K562 (cell line): ENCODE measurements at regions not wholly inside any gene's neighbourhood (a gene's known extent, or its start where the extent isn't known, plus 50 kb on each side); places are given as distances from the start of the nearest gene placed in this dataset.

ENCODE experiments used
- ATAC-seq: fragments of 200-7000 bp; cut with Tn5 transposase; 3 replicates; pipeline ENCODE4 v1.9.1; 2020; ENCODE audit warnings: moderate library complexity
- BruUV-seq: library from RNA; stranded (reverse); fragments of 400-500 nt; replicated peaks from 2 replicates; lab custom pipeline; 2021; lab: Mats Ljungman, UMichigan
- CTCF ChIA-PET: fragments of 300-600 bp; formaldehyde crosslinking; extraction: SDS; loops from one replicate; lab custom pipeline; 2021; ENCODE audit warnings: low intra/inter-chr PET ratio; lab: Yijun Ruan, JAX
- POLR2A ChIA-PET: fragments of 300-600, 350-650 bp; sonication (Branson Sonifier 250); formaldehyde crosslinking; extraction: SDS; loops from one replicate; lab custom pipeline; 2021; ENCODE audit warnings: antibody characterized with exemption, inconsistent platforms; lab: Yijun Ruan, JAX
- DNase-seq, 4 experiments: peaks; one replicate each; pipeline versions ENCODE4 v3.0.0 to v3.0.0-alpha.2; 2011 to 2018; ENCODE audit warnings: low spot score in 3 of 4, mixed read lengths in 3 of 4; ENCODE audit errors: extremely low read depth in 1 of 4
- FAIRE-seq: peaks from 2 replicates; lab custom pipeline; 2011; peaks lifted over from hg19 to GRCh38; lab: Jason Lieb, UNC
- H2AFZ ChIP-seq: 2 replicates; pipeline ENCODE4 v1.6.0; 2011; ENCODE audit warnings: low read depth, low read length, control low read depth, inconsistent platforms
- H3K27ac ChIP-seq: fragments of 200-600 bp; 3 replicates; pipeline ENCODE4 v1.8.0; 2011; ENCODE audit warnings: low read depth, mild to moderate bottlenecking, control low read depth, inconsistent platforms, low read length, moderate library complexity, mixed read lengths; ENCODE audit errors: extremely low read depth
- H3K27me3 ChIP-seq, 2 experiments: fragments of 300-600 bp in 1 of 2; 2 replicates in 1 of 2; 3 replicates in 1 of 2; pipeline versions ENCODE4 v1.6.0 to v1.8.0; 2011; ENCODE audit warnings: inconsistent platforms in 2 of 2, low read length in 2 of 2, mild to moderate bottlenecking in 1 of 2, mixed read lengths in 1 of 2, moderate library complexity in 1 of 2; ENCODE audit not compliant: control insufficient read depth in 2 of 2, insufficient read depth in 2 of 2
- H3K36me3 ChIP-seq: fragments of 300-600 bp; 3 replicates; pipeline ENCODE4 v1.8.0; 2011; ENCODE audit warnings: mild to moderate bottlenecking, low read length, inconsistent platforms; ENCODE audit not compliant: control insufficient read depth, insufficient read depth
- H3K4me1 ChIP-seq, 2 experiments: fragments of 200-600 bp in 1 of 2; replicated peaks in 1 of 2; 2 replicates in 1 of 2; 3 replicates in 1 of 2; pipeline versions ENCODE4 v1.5.1 to v1.8.0; 2011; ENCODE audit warnings: inconsistent platforms in 2 of 2, low read length in 2 of 2, mild to moderate bottlenecking in 1 of 2, mixed read lengths in 1 of 2, moderate library complexity in 1 of 2; ENCODE audit not compliant: control insufficient read depth in 2 of 2, insufficient read depth in 2 of 2
- H3K4me2 ChIP-seq: 2 replicates; pipeline ENCODE4 v1.6.1; 2011; ENCODE audit warnings: low read length, control low read depth, inconsistent platforms, mixed read lengths; ENCODE audit not compliant: insufficient read depth
- H3K4me3 ChIP-seq: fragments of 200-600 bp; sonication (generic), shearing (Covaris generic); 2 replicates; pipeline ENCODE4 v1.5.1; 2016; ENCODE audit warnings: control low read depth, inconsistent platforms
- H3K79me2 ChIP-seq: fragments of 200-600 bp; 3 replicates; pipeline ENCODE4 v1.8.0; 2011; ENCODE audit warnings: low read length, inconsistent platforms; ENCODE audit not compliant: control insufficient read depth, insufficient read depth
- H3K9ac ChIP-seq, 2 experiments: 2 replicates each; pipeline versions ENCODE4 v1.6.0 to v1.6.1; 2011; ENCODE audit warnings: low read depth in 2 of 2, low read length in 2 of 2, control low read depth in 1 of 2, inconsistent platforms in 1 of 2, mild to moderate bottlenecking in 1 of 2, mixed read lengths in 1 of 2; ENCODE audit not compliant: insufficient read depth in 1 of 2
- H3K9me1 ChIP-seq: one replicate; pipeline ENCODE4 v1.6.0; 2011; ENCODE audit warnings: inconsistent platforms, mild to moderate bottlenecking, low read length, moderate library complexity; ENCODE audit not compliant: control insufficient read depth, insufficient read depth
- H3K9me3 ChIP-seq: replicated peaks from 2 replicates; pipeline ENCODE4 v1.5.1; 2011; ENCODE audit warnings: low read depth, low read length, inconsistent platforms; ENCODE audit not compliant: control insufficient read depth, insufficient read depth
- H4K20me1 ChIP-seq: replicated peaks from 2 replicates; pipeline ENCODE4 v1.6.1; 2011; ENCODE audit warnings: low read length, inconsistent platforms, mixed read lengths; ENCODE audit not compliant: control insufficient read depth, insufficient read depth
- WGBS: fragments of 100-300 bp; shearing (Covaris generic); methylation state at CpG from one replicate; pipeline ENCODE4 v1.1.6; 2016; ENCODE audit warnings: low coverage, mixed read lengths; ENCODE audit not compliant: insufficient coverage; ENCODE audit errors: missing lambda C conversion rate; 5-methylcytosine and 5-hydroxymethylcytosine counted together
- in situ Hi-C: fragments of 300-500 bp; cut with MboI; formaldehyde crosslinking; loops from 4 replicates; pipeline ENCODE4 v1.15.0; 2018; ENCODE audit warnings: inconsistent platforms, mixed read lengths
- intact Hi-C: fragments of 100-400 bp; cut with micrococcal nuclease; formaldehyde crosslinking; loops from 2 replicates; pipeline ENCODE4 v1.14.2; 2022
- TF ChIP-seq, protein P1 (sequence below): fragments of 450-650 bp; IDR thresholded peaks from one replicate; pipeline ENCODE4 v1.6.1; 2018; ENCODE audit warnings: mild to moderate bottlenecking, moderate library complexity; ENCODE audit not compliant: partially characterized antibody
- TF ChIP-seq, protein P2 (sequence below): fragments of 450-650 bp; IDR thresholded peaks from 2 replicates; pipeline ENCODE4 v1.6.1; 2016; ENCODE audit warnings: mild to moderate bottlenecking, moderate library complexity

- ChIA-PET CTCF (no interaction called here), POLR2A (no interaction called here)
Measured at GRCh38 chr4:24741910-24742309, 53.5 kb upstream of the SOD3 start.

More at GRCh38 chr4:24741910-24742309, 53.5 kb upstream of the SOD3 start:
- FAIRE-seq (no peak), ATAC-seq (no peak), DNase-seq (no peak)
- peaks cover 0 to 5% of the 10 kb centered on the region in 2 experiments; a peak in 1 of 5 replicates for H3K27me3 ChIP-seq
- peaks cover 0 to 3% of the 10 kb centered on the region in 2 experiments; a peak in 2 of 5 replicates for H3K4me1 ChIP-seq
- 0% methylated on average over 5 of the region's 5 CpGs for WGBS
- no peaks in the 10 kb centered on the region for H3K36me3 ChIP-seq
- H3K27ac ChIP-seq = no peak overlapping the region
- no peak overlapping the region for H3K4me2 ChIP-seq
- H3K9me3 ChIP-seq = no peaks in the 10 kb centered on the region
- H2AFZ ChIP-seq = no peak overlapping the region
- BruUV-seq = no TSS peak
- TF ChIP-seq, protein P1, sequence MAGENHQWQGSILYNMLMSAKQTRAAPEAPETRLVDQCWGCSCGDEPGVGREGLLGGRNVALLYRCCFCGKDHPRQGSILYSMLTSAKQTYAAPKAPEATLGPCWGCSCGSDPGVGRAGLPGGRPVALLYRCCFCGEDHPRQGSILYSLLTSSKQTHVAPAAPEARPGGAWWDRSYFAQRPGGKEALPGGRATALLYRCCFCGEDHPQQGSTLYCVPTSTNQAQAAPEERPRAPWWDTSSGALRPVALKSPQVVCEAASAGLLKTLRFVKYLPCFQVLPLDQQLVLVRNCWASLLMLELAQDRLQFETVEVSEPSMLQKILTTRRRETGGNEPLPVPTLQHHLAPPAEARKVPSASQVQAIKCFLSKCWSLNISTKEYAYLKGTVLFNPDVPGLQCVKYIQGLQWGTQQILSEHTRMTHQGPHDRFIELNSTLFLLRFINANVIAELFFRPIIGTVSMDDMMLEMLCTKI = no peak
- TF ChIP-seq, protein P2, sequence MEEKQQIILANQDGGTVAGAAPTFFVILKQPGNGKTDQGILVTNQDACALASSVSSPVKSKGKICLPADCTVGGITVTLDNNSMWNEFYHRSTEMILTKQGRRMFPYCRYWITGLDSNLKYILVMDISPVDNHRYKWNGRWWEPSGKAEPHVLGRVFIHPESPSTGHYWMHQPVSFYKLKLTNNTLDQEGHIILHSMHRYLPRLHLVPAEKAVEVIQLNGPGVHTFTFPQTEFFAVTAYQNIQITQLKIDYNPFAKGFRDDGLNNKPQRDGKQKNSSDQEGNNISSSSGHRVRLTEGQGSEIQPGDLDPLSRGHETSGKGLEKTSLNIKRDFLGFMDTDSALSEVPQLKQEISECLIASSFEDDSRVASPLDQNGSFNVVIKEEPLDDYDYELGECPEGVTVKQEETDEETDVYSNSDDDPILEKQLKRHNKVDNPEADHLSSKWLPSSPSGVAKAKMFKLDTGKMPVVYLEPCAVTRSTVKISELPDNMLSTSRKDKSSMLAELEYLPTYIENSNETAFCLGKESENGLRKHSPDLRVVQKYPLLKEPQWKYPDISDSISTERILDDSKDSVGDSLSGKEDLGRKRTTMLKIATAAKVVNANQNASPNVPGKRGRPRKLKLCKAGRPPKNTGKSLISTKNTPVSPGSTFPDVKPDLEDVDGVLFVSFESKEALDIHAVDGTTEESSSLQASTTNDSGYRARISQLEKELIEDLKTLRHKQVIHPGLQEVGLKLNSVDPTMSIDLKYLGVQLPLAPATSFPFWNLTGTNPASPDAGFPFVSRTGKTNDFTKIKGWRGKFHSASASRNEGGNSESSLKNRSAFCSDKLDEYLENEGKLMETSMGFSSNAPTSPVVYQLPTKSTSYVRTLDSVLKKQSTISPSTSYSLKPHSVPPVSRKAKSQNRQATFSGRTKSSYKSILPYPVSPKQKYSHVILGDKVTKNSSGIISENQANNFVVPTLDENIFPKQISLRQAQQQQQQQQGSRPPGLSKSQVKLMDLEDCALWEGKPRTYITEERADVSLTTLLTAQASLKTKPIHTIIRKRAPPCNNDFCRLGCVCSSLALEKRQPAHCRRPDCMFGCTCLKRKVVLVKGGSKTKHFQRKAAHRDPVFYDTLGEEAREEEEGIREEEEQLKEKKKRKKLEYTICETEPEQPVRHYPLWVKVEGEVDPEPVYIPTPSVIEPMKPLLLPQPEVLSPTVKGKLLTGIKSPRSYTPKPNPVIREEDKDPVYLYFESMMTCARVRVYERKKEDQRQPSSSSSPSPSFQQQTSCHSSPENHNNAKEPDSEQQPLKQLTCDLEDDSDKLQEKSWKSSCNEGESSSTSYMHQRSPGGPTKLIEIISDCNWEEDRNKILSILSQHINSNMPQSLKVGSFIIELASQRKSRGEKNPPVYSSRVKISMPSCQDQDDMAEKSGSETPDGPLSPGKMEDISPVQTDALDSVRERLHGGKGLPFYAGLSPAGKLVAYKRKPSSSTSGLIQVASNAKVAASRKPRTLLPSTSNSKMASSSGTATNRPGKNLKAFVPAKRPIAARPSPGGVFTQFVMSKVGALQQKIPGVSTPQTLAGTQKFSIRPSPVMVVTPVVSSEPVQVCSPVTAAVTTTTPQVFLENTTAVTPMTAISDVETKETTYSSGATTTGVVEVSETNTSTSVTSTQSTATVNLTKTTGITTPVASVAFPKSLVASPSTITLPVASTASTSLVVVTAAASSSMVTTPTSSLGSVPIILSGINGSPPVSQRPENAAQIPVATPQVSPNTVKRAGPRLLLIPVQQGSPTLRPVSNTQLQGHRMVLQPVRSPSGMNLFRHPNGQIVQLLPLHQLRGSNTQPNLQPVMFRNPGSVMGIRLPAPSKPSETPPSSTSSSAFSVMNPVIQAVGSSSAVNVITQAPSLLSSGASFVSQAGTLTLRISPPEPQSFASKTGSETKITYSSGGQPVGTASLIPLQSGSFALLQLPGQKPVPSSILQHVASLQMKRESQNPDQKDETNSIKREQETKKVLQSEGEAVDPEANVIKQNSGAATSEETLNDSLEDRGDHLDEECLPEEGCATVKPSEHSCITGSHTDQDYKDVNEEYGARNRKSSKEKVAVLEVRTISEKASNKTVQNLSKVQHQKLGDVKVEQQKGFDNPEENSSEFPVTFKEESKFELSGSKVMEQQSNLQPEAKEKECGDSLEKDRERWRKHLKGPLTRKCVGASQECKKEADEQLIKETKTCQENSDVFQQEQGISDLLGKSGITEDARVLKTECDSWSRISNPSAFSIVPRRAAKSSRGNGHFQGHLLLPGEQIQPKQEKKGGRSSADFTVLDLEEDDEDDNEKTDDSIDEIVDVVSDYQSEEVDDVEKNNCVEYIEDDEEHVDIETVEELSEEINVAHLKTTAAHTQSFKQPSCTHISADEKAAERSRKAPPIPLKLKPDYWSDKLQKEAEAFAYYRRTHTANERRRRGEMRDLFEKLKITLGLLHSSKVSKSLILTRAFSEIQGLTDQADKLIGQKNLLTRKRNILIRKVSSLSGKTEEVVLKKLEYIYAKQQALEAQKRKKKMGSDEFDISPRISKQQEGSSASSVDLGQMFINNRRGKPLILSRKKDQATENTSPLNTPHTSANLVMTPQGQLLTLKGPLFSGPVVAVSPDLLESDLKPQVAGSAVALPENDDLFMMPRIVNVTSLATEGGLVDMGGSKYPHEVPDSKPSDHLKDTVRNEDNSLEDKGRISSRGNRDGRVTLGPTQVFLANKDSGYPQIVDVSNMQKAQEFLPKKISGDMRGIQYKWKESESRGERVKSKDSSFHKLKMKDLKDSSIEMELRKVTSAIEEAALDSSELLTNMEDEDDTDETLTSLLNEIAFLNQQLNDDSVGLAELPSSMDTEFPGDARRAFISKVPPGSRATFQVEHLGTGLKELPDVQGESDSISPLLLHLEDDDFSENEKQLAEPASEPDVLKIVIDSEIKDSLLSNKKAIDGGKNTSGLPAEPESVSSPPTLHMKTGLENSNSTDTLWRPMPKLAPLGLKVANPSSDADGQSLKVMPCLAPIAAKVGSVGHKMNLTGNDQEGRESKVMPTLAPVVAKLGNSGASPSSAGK = no peak
- intact Hi-C loops (no loop called here), in situ Hi-C loops (no loop called here)
- no peaks in the 10 kb centered on the region for H3K9me1 ChIP-seq
- no peaks in the 10 kb centered on the region for H4K20me1 ChIP-seq
- H3K4me3 ChIP-seq = no peak overlapping the region
- no peaks in the 10 kb centered on the region for H3K79me2 ChIP-seq
- no peak overlapping the region for H3K9ac ChIP-seq
